ENCODE measurements at regions not wholly inside any gene's neighbourhood (a gene's known extent, or its start where the extent isn't known, plus 50 kb on each side); places are given as distances from the start of the nearest gene placed in this dataset.

- TF ChIP-seq CTCF (IDR thresholded peaks at IDR 0.05): no peak
- no peak for TF ChIP-seq EZH2 (IDR thresholded peaks at IDR 0.05; ENCODE audit: borderline replicate concordance, insufficient read depth, low read depth, low read length, poor library complexity, severe bottlenecking)
These were observed 66.3 kb downstream of the RRM2 start for GRCh38 chr2:10188729-10189305.

All from B cell (primary cell).